Erythroblast (primary cell): ENCODE measurements at regions not wholly inside any gene's neighbourhood (a gene's known extent, or its start where the extent isn't known, plus 50 kb on each side); places are given as distances from the start of the nearest gene placed in this dataset.

Experiments
- GATA1 ChIP-seq: IDR thresholded peaks from 2 replicates; pipeline ENCODE4 v1.6.1; 2011; ENCODE audit warnings: low read depth, mild to moderate bottlenecking, control low read depth, low read length, moderate library complexity
- POLR2A ChIP-seq: IDR thresholded peaks from 2 replicates; pipeline ENCODE4 v1.6.1; 2011; ENCODE audit warnings: mild to moderate bottlenecking, low read length

DNA sequence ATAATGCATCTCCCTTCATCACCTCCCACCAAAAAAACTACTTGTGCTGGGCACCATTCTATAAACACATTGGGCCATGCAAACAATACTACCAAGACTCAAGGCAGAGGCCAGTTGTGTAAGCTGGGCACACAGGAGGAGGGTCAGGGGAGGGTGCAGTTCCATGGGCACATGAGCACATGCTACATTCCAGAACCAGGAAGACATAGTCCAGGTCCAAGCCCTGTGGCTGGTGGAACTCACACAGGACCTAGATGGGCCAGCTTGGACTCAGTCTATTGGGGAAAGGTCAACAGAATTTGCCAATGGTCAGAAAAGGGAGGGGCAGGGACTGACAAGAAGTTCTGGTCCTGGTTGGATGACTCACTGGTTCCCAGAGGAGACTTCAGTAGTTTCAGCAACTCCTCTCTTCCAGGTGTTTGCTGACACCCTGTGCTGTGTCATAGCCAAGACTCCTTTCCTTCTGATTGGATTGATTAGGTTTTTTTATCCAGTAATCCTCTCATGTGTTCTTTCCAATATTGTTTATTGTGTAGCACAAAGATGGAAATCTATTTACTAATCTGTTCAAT lies 249.7 kb downstream of the C1orf94 start:
- TF ChIP-seq POLR2A (no peak), GATA1 (no peak)
